Activated CD4-positive, alpha-beta memory T cell treated with anti-CD3 and anti-CD28 coated beads for 36 hours (primary cell): ENCODE measurements at regions not wholly inside any gene's neighbourhood (a gene's known extent, or its start where the extent isn't known, plus 50 kb on each side); places are given as distances from the start of the nearest gene placed in this dataset.
"Not testable (repeated sequence)": the region's sequence is repeated elsewhere in the genome, so short reads cannot be mapped to it uniquely, and the experiment has no call there.

ENCODE experiments used
- CTCF ChIA-PET: fragments of 350-600 bp; sonication (Branson Sonifier 250); formaldehyde crosslinking; loops from one replicate; lab custom pipeline; 2021; ENCODE audit warnings: antibody characterized with exemption, inconsistent platforms; lab: Charles Lee
- POLR2A ChIA-PET: fragments of 350-600 bp; sonication (Branson Sonifier 250); formaldehyde crosslinking; loops from one replicate; lab custom pipeline; 2021; ENCODE audit warnings: antibody characterized with exemption; lab: Charles Lee
- DNase-seq: peaks from one replicate; pipeline ENCODE4 v3.0.0-alpha.2; 2020
- H3K27ac Mint-ChIP-seq: one replicate; pipeline ENCODE4 v1.8.0; 2021; ENCODE audit warnings: mixed read lengths
- H3K27me3 Mint-ChIP-seq: one replicate; pipeline ENCODE4 v1.8.0; 2021; ENCODE audit warnings: mixed read lengths
- H3K36me3 Mint-ChIP-seq: one replicate; pipeline ENCODE4 v1.8.0; 2021; ENCODE audit warnings: mixed read lengths
- H3K4me1 Mint-ChIP-seq: one replicate; pipeline ENCODE4 v1.8.0; 2021; ENCODE audit warnings: low read depth, mixed read lengths
- H3K4me3 Mint-ChIP-seq: one replicate; pipeline ENCODE4 v1.8.0; 2021; ENCODE audit warnings: mild to moderate bottlenecking, mixed read lengths
- H3K9me3 Mint-ChIP-seq: one replicate; pipeline ENCODE4 v1.8.0; 2021; ENCODE audit warnings: mixed read lengths
- intact Hi-C: fragments of 100-400 bp; cut with micrococcal nuclease; formaldehyde crosslinking; loops from one replicate; pipeline ENCODE4 v1.15.1; 2023

GRCh38 chr1:103469801-103470200 lies 55.7 kb upstream of the RNPC3 start:
- ChIA-PET CTCF (interaction anchor here (0.9 kb wide), 1 partner anchor 9 kb away, joined by 3 read pairs; no protein-coding TSS in a partner anchor), POLR2A (no interaction called here)
- no peaks in the 10 kb centered on the region for H3K9me3 Mint-ChIP-seq
- no peak overlapping the region for H3K4me3 Mint-ChIP-seq
- no peaks in the 10 kb centered on the region for H3K36me3 Mint-ChIP-seq
- H3K4me1 Mint-ChIP-seq, result no peaks in the 10 kb centered on the region
- H3K27me3 Mint-ChIP-seq, result peaks cover 5% of the 10 kb centered on the region
- intact Hi-C loops, result no loop called here
- no peak overlapping the region for H3K27ac Mint-ChIP-seq
- no peak for DNase-seq

- no peak overlapping the region for H3K4me3 Mint-ChIP-seq
- CTCF ChIA-PET, result interaction anchor here (1.0 kb wide), 1 partner anchor 48 kb away, joined by 3 read pairs; no protein-coding TSS in a partner anchor
- POLR2A ChIA-PET, result no interaction called here
- intact Hi-C loops, result no loop called here
- no peaks in the 10 kb centered on the region for H3K36me3 Mint-ChIP-seq
- H3K4me1 Mint-ChIP-seq, result no peaks in the 10 kb centered on the region
- H3K27ac Mint-ChIP-seq, result no peak overlapping the region
- peaks cover 7% of the 10 kb centered on the region for H3K27me3 Mint-ChIP-seq
- H3K9me3 Mint-ChIP-seq, result no peaks in the 10 kb centered on the region
- no peak for DNase-seq
Observed at GRCh38 chr1:103467100-103467499, 58.4 kb upstream of the RNPC3 start.

- CTCF ChIA-PET, result interaction anchor here (0.7 to 1.7 kb wide), 12 partner anchors 8 to 1955 kb away, joined by 3 to 16 read pairs (median 4); no protein-coding TSS in a partner anchor
- POLR2A ChIA-PET, result no interaction called here
- Mint-ChIP-seq H3K36me3 (no peaks in the 10 kb centered on the region), H3K27me3 (peaks cover 2% of the 10 kb centered on the region), H3K4me1 (no peaks in the 10 kb centered on the region), H3K4me3 (no peak overlapping the region), H3K9me3 (no peaks in the 10 kb centered on the region), H3K27ac (no peak overlapping the region)
- intact Hi-C loops, result loop anchor here (2.0 to 5.0 kb wide), 2 partner anchors 56 to 355 kb away; no protein-coding TSS in a partner anchor
- no peak for DNase-seq
Observed at GRCh38 chr1:103461161-103462105, 64.1 kb upstream of the RNPC3 start.

- no peaks in the 10 kb centered on the region for H3K36me3 Mint-ChIP-seq
- H3K4me3 Mint-ChIP-seq, result no peak overlapping the region
- intact Hi-C loops, result loop anchor here (5.0 kb wide), 1 partner anchor 57 kb away; no protein-coding TSS in a partner anchor
- H3K4me1 Mint-ChIP-seq, result no peaks in the 10 kb centered on the region
- no peak for DNase-seq
- no peaks in the 10 kb centered on the region for H3K9me3 Mint-ChIP-seq
- CTCF ChIA-PET, result interaction anchor here (0.9 to 1.7 kb wide), 10 partner anchors 9 to 1954 kb away, joined by 3 to 16 read pairs (median 4); no protein-coding TSS in a partner anchor
- no peak overlapping the region for H3K27ac Mint-ChIP-seq
- POLR2A ChIA-PET, result no interaction called here
- H3K27me3 Mint-ChIP-seq, result peaks cover 2% of the 10 kb centered on the region
Observed at GRCh38 chr1:103460511-103460910, 65.0 kb upstream of the RNPC3 start.

GRCh38 chr1:103459346-103459745 lies 66.2 kb upstream of the RNPC3 start:
- H3K4me1 Mint-ChIP-seq, result no peaks in the 10 kb centered on the region

GRCh38 chr1:103457886-103458455 lies 67.5 kb upstream of the RNPC3 start:
- H3K36me3 Mint-ChIP-seq, result no peaks in the 10 kb centered on the region
- H3K27ac Mint-ChIP-seq, result no peak overlapping the region
- H3K9me3 Mint-ChIP-seq, result no peaks in the 10 kb centered on the region
- H3K4me3 Mint-ChIP-seq, result no peak overlapping the region
- POLR2A ChIA-PET, result no interaction called here
- no peaks in the 10 kb centered on the region for H3K27me3 Mint-ChIP-seq
- H3K4me1 Mint-ChIP-seq, result no peaks in the 10 kb centered on the region
- CTCF ChIA-PET, result no interaction called here
- intact Hi-C loops, result no loop called here
- DNase-seq, result no peak

More at GRCh38 chr1:103459346-103459745, 66.2 kb upstream of the RNPC3 start:
- H3K4me3 Mint-ChIP-seq, result no peak overlapping the region
- no peak overlapping the region for H3K27ac Mint-ChIP-seq
- peaks cover under 1% of the 10 kb centered on the region for H3K27me3 Mint-ChIP-seq
- ChIA-PET CTCF (interaction anchor here (0.7 kb wide), 1 partner anchor 721 kb away, joined by 3 read pairs; no protein-coding TSS in a partner anchor), POLR2A (no interaction called here)
- intact Hi-C loops, result no loop called here
- no peak for DNase-seq
- H3K9me3 Mint-ChIP-seq, result no peaks in the 10 kb centered on the region
- no peaks in the 10 kb centered on the region for H3K36me3 Mint-ChIP-seq

- ChIA-PET CTCF (interaction anchor here (0.6 to 1.3 kb wide), 2 partner anchors 13 to 592 kb away, joined by 3 to 6 read pairs; no protein-coding TSS in a partner anchor), POLR2A (no interaction called here)
- Mint-ChIP-seq H3K27ac (no peak overlapping the region), H3K4me3 (no peak overlapping the region), H3K27me3 (no peaks in the 10 kb centered on the region), H3K4me1 (peaks cover 5% of the 10 kb centered on the region), H3K36me3 (no peaks in the 10 kb centered on the region), H3K9me3 (no peaks in the 10 kb centered on the region)
- no peak for DNase-seq
- intact Hi-C loops, result no loop called here
Observed at GRCh38 chr1:103448560-103448959, 76.9 kb upstream of the RNPC3 start.

GRCh38 chr1:103447471-103447870 lies 78.0 kb upstream of the RNPC3 start:
- intact Hi-C loops, result no loop called here
- CTCF ChIA-PET, result no interaction called here

GRCh38 chr1:103441342-103441741 lies 84.2 kb upstream of the RNPC3 start:
- no peak for DNase-seq
- no peak overlapping the region for H3K4me3 Mint-ChIP-seq
- no peaks in the 10 kb centered on the region for H3K4me1 Mint-ChIP-seq
- ChIA-PET POLR2A (no interaction called here), CTCF (no interaction called here)
- intact Hi-C loops, result no loop called here
- H3K27me3 Mint-ChIP-seq, result no peaks in the 10 kb centered on the region
- no peaks in the 10 kb centered on the region for H3K9me3 Mint-ChIP-seq
- H3K27ac Mint-ChIP-seq, result no peak overlapping the region
- H3K36me3 Mint-ChIP-seq, result no peaks in the 10 kb centered on the region

More at GRCh38 chr1:103447471-103447870, 78.0 kb upstream of the RNPC3 start:
- no peaks in the 10 kb centered on the region for H3K27me3 Mint-ChIP-seq
- DNase-seq, result no peak
- H3K27ac Mint-ChIP-seq, result no peak overlapping the region
- no peaks in the 10 kb centered on the region for H3K9me3 Mint-ChIP-seq
- H3K4me3 Mint-ChIP-seq, result no peak overlapping the region
- H3K4me1 Mint-ChIP-seq, result peaks cover 5% of the 10 kb centered on the region
- no peaks in the 10 kb centered on the region for H3K36me3 Mint-ChIP-seq
- POLR2A ChIA-PET, result no interaction called here

GRCh38 chr1:103436568-103437100 lies 88.9 kb upstream of the RNPC3 start:
- H3K9me3 Mint-ChIP-seq, DNase-seq, H3K27me3 Mint-ChIP-seq, H3K4me1 Mint-ChIP-seq, H3K4me3 Mint-ChIP-seq, H3K27ac Mint-ChIP-seq, CTCF ChIA-PET, intact Hi-C loops, POLR2A ChIA-PET, H3K36me3 Mint-ChIP-seq: not testable (repeated sequence)

GRCh38 chr1:103435443-103435842 lies 90.1 kb upstream of the RNPC3 start:
- CTCF ChIA-PET, result no interaction called here
- H3K27me3 Mint-ChIP-seq, result peaks cover 2% of the 10 kb centered on the region
- no peak overlapping the region for H3K4me3 Mint-ChIP-seq
- H3K4me1 Mint-ChIP-seq, result no peaks in the 10 kb centered on the region
- DNase-seq, result no peak
- no peaks in the 10 kb centered on the region for H3K36me3 Mint-ChIP-seq
- intact Hi-C loops, result no loop called here
- no peak overlapping the region for H3K27ac Mint-ChIP-seq
- H3K9me3 Mint-ChIP-seq, result no peaks in the 10 kb centered on the region
- POLR2A ChIA-PET, result no interaction called here

GRCh38 chr1:103424650-103425049 lies 100.8 kb upstream of the RNPC3 start:
- CTCF ChIA-PET, result no interaction called here
- no peak for DNase-seq
- H3K4me3 Mint-ChIP-seq, result no peak overlapping the region
- peaks cover 1% of the 10 kb centered on the region for H3K27me3 Mint-ChIP-seq
- peaks cover 5% of the 10 kb centered on the region for H3K9me3 Mint-ChIP-seq
- H3K36me3 Mint-ChIP-seq, result no peaks in the 10 kb centered on the region
- POLR2A ChIA-PET, result no interaction called here
- no peaks in the 10 kb centered on the region for H3K4me1 Mint-ChIP-seq
- intact Hi-C loops, result no loop called here
- no peak overlapping the region for H3K27ac Mint-ChIP-seq
